HepG2 (cell line): ENCODE measurements at regions not wholly inside any gene's neighbourhood (a gene's known extent, or its start where the extent isn't known, plus 50 kb on each side); places are given as distances from the start of the nearest gene placed in this dataset.

Source experiments
- FIP1L1 ChIP-seq: fragments of 200-400 bp; formaldehyde crosslinking; IDR thresholded peaks from 2 replicates; pipeline ENCODE4 v1.6.1; 2018; ENCODE audit warnings: low read depth, mild to moderate bottlenecking, low read length, moderate library complexity, borderline replicate concordance; ENCODE audit not compliant: insufficient read depth
- FOXP1 ChIP-seq, 2 experiments: fragments of 450-650 bp in 1 of 2; IDR thresholded peaks; 2 replicates each; pipeline ENCODE4 v1.6.1; 2017 to 2018; ENCODE audit warnings: antibody characterized with exemption in 1 of 2
- MYC ChIP-seq: sonication (generic); formaldehyde crosslinking; IDR thresholded peaks from 2 replicates; pipeline ENCODE4 v1.9.0; 2021; ENCODE audit warnings: missing genetic modification reagents, borderline replicate concordance
- NFIB ChIP-seq: sonication (generic); formaldehyde crosslinking; IDR thresholded peaks from 2 replicates; pipeline ENCODE4 v1.9.0; 2021; ENCODE audit warnings: missing genetic modification reagents, mild to moderate bottlenecking, borderline replicate concordance
- NFYB ChIP-seq: sonication (generic); formaldehyde crosslinking; IDR thresholded peaks from 2 replicates; pipeline ENCODE4 v1.4.0; 2020; ENCODE audit warnings: missing genetic modification reagents
- NR2F6 ChIP-seq, 2 experiments: IDR thresholded peaks; 2 replicates each; pipeline ENCODE4 v1.6.1; 2016; ENCODE audit warnings: antibody characterized with exemption in 1 of 2, mild to moderate bottlenecking in 1 of 2
- RARG ChIP-seq: sonication (generic); formaldehyde crosslinking; IDR thresholded peaks from 2 replicates; pipeline ENCODE4 v1.4.0; 2020; ENCODE audit warnings: low read depth, mild to moderate bottlenecking, missing genetic modification reagents
- ZNF501 ChIP-seq: sonication (generic); formaldehyde crosslinking; IDR thresholded peaks from 2 replicates; pipeline ENCODE4 v1.5.1; 2020; ENCODE audit warnings: mild to moderate bottlenecking, moderate library complexity, missing genetic modification reagents
- TF ChIP-seq, protein P1 (sequence below): IDR thresholded peaks from 2 replicates; pipeline ENCODE4 v1.4.0; 2020; ENCODE audit warnings: mild to moderate bottlenecking, missing genetic modification reagents
- TF ChIP-seq, protein P2 (sequence below): IDR thresholded peaks from 2 replicates; pipeline ENCODE4 v1.6.1; 2018; ENCODE audit warnings: missing genetic modification reagents
- TF ChIP-seq, protein P3 (sequence below): sonication (generic); formaldehyde crosslinking; IDR thresholded peaks from 2 replicates; pipeline ENCODE4 v1.4.0; 2020; ENCODE audit warnings: missing genetic modification reagents
- TF ChIP-seq, protein P4 (sequence below): sonication (generic); formaldehyde crosslinking; IDR thresholded peaks from 2 replicates; pipeline ENCODE4 v1.4.0; 2020; ENCODE audit warnings: missing genetic modification reagents
- TF ChIP-seq, protein P5 (sequence below): sonication (generic); formaldehyde crosslinking; conservative IDR thresholded peaks from 2 replicates; pipeline ENCODE4 v1.5.0; 2020; ENCODE audit warnings: missing genetic modification reagents
- TF ChIP-seq, protein P6 (sequence below), 2 experiments: sonication (generic) in 1 of 2; formaldehyde crosslinking in 1 of 2; IDR thresholded peaks; 2 replicates each; pipeline versions ENCODE4 v1.5.1 to v1.6.1; 2011 to 2020; ENCODE audit warnings: borderline replicate concordance in 1 of 2, low read depth in 1 of 2, low read length in 1 of 2, mild to moderate bottlenecking in 1 of 2, missing genetic modification reagents in 1 of 2, moderate library complexity in 1 of 2

DNA sequence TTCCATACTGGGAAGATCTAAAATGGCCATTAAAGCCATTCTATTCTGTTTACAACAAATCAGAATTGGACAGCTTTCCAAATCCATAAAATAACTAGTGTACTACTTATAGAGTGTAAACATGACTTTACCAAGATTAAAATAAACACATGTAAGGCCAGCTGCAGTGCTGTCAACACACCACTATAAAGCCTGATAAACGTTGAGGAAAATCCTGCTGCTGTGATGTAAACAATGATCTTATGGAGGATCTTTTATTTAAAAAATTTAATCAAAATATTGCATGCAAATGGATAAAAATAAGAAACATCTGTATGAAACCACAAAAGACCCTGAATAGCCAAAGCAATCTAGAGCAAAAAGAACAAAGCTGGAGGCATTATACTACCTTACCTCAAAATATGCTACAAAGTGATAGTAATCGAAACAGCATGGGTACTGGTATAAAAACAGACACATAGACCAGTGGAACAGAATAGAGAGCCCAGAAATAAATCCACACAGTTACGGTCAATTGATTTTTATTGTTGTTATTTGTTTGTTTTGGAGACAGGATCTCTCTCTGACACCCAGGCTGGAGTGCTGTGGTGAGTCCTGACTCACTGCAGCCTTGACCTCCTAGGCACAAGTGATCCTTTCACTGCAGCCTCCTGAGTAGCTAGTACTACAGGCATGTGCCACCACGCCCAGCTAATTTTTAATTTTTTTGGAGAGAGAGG, 428.8 kb upstream of the C2CD4B start (continued):
- TF ChIP-seq, protein P1, sequence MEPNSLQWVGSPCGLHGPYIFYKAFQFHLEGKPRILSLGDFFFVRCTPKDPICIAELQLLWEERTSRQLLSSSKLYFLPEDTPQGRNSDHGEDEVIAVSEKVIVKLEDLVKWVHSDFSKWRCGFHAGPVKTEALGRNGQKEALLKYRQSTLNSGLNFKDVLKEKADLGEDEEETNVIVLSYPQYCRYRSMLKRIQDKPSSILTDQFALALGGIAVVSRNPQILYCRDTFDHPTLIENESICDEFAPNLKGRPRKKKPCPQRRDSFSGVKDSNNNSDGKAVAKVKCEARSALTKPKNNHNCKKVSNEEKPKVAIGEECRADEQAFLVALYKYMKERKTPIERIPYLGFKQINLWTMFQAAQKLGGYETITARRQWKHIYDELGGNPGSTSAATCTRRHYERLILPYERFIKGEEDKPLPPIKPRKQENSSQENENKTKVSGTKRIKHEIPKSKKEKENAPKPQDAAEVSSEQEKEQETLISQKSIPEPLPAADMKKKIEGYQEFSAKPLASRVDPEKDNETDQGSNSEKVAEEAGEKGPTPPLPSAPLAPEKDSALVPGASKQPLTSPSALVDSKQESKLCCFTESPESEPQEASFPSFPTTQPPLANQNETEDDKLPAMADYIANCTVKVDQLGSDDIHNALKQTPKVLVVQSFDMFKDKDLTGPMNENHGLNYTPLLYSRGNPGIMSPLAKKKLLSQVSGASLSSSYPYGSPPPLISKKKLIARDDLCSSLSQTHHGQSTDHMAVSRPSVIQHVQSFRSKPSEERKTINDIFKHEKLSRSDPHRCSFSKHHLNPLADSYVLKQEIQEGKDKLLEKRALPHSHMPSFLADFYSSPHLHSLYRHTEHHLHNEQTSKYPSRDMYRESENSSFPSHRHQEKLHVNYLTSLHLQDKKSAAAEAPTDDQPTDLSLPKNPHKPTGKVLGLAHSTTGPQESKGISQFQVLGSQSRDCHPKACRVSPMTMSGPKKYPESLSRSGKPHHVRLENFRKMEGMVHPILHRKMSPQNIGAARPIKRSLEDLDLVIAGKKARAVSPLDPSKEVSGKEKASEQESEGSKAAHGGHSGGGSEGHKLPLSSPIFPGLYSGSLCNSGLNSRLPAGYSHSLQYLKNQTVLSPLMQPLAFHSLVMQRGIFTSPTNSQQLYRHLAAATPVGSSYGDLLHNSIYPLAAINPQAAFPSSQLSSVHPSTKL (CRISPR knock-in tag) = peak; percentile 48; the same call in 1 of the 2 replicates
- no peak for TF ChIP-seq MYC (CRISPR knock-in tag)
- no peak for TF ChIP-seq RARG (CRISPR knock-in tag)
- TF ChIP-seq NFYB = no peak
- no peak for TF ChIP-seq FOXP1 (IDR thresholded peaks at IDR 0.05)
- peak; percentile 50 for TF ChIP-seq FOXP1 (CRISPR knock-in tag; IDR thresholded peaks at IDR 0.05)
- no peak for TF ChIP-seq NR2F6 (IDR thresholded peaks at IDR 0.05)
- TF ChIP-seq NR2F6 (CRISPR knock-in tag; IDR thresholded peaks at IDR 0.05) = peak; percentile 38; the same call in 1 of the 2 replicates
- TF ChIP-seq, protein P2, sequence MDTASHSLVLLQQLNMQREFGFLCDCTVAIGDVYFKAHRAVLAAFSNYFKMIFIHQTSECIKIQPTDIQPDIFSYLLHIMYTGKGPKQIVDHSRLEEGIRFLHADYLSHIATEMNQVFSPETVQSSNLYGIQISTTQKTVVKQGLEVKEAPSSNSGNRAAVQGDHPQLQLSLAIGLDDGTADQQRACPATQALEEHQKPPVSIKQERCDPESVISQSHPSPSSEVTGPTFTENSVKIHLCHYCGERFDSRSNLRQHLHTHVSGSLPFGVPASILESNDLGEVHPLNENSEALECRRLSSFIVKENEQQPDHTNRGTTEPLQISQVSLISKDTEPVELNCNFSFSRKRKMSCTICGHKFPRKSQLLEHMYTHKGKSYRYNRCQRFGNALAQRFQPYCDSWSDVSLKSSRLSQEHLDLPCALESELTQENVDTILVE (CRISPR knock-in tag) = no peak
- TF ChIP-seq FIP1L1 = no peak
- TF ChIP-seq, protein P3, sequence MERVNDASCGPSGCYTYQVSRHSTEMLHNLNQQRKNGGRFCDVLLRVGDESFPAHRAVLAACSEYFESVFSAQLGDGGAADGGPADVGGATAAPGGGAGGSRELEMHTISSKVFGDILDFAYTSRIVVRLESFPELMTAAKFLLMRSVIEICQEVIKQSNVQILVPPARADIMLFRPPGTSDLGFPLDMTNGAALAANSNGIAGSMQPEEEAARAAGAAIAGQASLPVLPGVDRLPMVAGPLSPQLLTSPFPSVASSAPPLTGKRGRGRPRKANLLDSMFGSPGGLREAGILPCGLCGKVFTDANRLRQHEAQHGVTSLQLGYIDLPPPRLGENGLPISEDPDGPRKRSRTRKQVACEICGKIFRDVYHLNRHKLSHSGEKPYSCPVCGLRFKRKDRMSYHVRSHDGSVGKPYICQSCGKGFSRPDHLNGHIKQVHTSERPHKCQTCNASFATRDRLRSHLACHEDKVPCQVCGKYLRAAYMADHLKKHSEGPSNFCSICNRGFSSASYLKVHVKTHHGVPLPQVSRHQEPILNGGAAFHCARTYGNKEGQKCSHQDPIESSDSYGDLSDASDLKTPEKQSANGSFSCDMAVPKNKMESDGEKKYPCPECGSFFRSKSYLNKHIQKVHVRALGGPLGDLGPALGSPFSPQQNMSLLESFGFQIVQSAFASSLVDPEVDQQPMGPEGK (CRISPR knock-in tag) = no peak
- TF ChIP-seq ZNF501 (CRISPR knock-in tag) = no peak
- TF ChIP-seq, protein P4, sequence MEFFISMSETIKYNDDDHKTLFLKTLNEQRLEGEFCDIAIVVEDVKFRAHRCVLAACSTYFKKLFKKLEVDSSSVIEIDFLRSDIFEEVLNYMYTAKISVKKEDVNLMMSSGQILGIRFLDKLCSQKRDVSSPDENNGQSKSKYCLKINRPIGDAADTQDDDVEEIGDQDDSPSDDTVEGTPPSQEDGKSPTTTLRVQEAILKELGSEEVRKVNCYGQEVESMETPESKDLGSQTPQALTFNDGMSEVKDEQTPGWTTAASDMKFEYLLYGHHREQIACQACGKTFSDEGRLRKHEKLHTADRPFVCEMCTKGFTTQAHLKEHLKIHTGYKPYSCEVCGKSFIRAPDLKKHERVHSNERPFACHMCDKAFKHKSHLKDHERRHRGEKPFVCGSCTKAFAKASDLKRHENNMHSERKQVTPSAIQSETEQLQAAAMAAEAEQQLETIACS (CRISPR knock-in tag) = no peak
- no peak for TF ChIP-seq NFIB (CRISPR knock-in tag)
- TF ChIP-seq, protein P5, sequence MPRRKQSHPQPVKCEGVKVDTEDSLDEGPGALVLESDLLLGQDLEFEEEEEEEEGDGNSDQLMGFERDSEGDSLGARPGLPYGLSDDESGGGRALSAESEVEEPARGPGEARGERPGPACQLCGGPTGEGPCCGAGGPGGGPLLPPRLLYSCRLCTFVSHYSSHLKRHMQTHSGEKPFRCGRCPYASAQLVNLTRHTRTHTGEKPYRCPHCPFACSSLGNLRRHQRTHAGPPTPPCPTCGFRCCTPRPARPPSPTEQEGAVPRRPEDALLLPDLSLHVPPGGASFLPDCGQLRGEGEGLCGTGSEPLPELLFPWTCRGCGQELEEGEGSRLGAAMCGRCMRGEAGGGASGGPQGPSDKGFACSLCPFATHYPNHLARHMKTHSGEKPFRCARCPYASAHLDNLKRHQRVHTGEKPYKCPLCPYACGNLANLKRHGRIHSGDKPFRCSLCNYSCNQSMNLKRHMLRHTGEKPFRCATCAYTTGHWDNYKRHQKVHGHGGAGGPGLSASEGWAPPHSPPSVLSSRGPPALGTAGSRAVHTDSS (CRISPR knock-in tag) = no peak
- TF ChIP-seq, protein P6, sequence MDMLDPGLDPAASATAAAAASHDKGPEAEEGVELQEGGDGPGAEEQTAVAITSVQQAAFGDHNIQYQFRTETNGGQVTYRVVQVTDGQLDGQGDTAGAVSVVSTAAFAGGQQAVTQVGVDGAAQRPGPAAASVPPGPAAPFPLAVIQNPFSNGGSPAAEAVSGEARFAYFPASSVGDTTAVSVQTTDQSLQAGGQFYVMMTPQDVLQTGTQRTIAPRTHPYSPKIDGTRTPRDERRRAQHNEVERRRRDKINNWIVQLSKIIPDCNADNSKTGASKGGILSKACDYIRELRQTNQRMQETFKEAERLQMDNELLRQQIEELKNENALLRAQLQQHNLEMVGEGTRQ (IDR thresholded peaks at IDR 0.05; ENCODE audit: low read depth, low read length) = no peak
- TF ChIP-seq, protein P6 (CRISPR knock-in tag; IDR thresholded peaks at IDR 0.05; ENCODE audit: borderline replicate concordance) = no peak
